H9 (cell line): ENCODE measurements at regions not wholly inside any gene's neighbourhood (a gene's known extent, or its start where the extent isn't known, plus 50 kb on each side); places are given as distances from the start of the nearest gene placed in this dataset.

Source experiments
- DNase-seq: peaks from one replicate; pipeline ENCODE4 v3.0.0-alpha.2; 2017
- H2AFZ ChIP-seq: one replicate; pipeline ENCODE4 v1.6.1; 2013; ENCODE audit warnings: mild to moderate bottlenecking, low read length, control low read depth, moderate library complexity
- H2AK5ac ChIP-seq: 2 replicates; pipeline ENCODE4 v1.6.1; 2013; ENCODE audit warnings: low read length, control low read depth, mixed read lengths; ENCODE audit not compliant: insufficient read length
- H2BK120ac ChIP-seq: one replicate; pipeline ENCODE4 v1.6.1; 2013; ENCODE audit warnings: low read depth, mild to moderate bottlenecking, low read length, control low read depth, inconsistent platforms; ENCODE audit not compliant: poor library complexity, severe bottlenecking
- H2BK12ac ChIP-seq: 2 replicates; pipeline ENCODE4 v1.6.1; 2013; ENCODE audit warnings: low read length, control low read depth, mixed read lengths, low read depth; ENCODE audit not compliant: insufficient read length
- H2BK15ac ChIP-seq: 2 replicates; pipeline ENCODE4 v1.6.1; 2013; ENCODE audit warnings: low read depth, low read length, control low read depth
- H2BK20ac ChIP-seq: one replicate; pipeline ENCODE4 v1.6.1; 2013; ENCODE audit warnings: low read depth, mild to moderate bottlenecking, low read length, control low read depth, inconsistent platforms; ENCODE audit not compliant: poor library complexity, severe bottlenecking
- H2BK5ac ChIP-seq: 2 replicates; pipeline ENCODE4 v1.6.1; 2013; ENCODE audit warnings: low read length, control low read depth, mixed read lengths; ENCODE audit not compliant: insufficient read length
- H3K14ac ChIP-seq: 2 replicates; pipeline ENCODE4 v1.6.1; 2013; ENCODE audit warnings: low read length, control low read depth; ENCODE audit not compliant: insufficient read depth
- H3K18ac ChIP-seq: 2 replicates; pipeline ENCODE4 v1.6.1; 2013; ENCODE audit warnings: low read depth, mild to moderate bottlenecking, mixed read lengths, low read length, control low read depth; ENCODE audit not compliant: insufficient read length
- H3K23ac ChIP-seq: 2 replicates; pipeline ENCODE4 v1.6.1; 2013; ENCODE audit warnings: low read length, control low read depth, mixed read lengths, low read depth; ENCODE audit not compliant: insufficient read length
- H3K23me2 ChIP-seq: 2 replicates; pipeline ENCODE4 v1.6.1; 2013; ENCODE audit warnings: low read depth, mild to moderate bottlenecking, mixed read lengths, low read length, control low read depth; ENCODE audit not compliant: insufficient read length, poor library complexity, severe bottlenecking
- H3K27ac ChIP-seq: 2 replicates; pipeline ENCODE4 v1.5.1; 2013; ENCODE audit warnings: low read length, control low read depth, mixed read lengths, low read depth; ENCODE audit not compliant: insufficient read length
- H3K27me3 ChIP-seq: 2 replicates; pipeline ENCODE4 v1.6.1; 2013; ENCODE audit warnings: low read length, control low read depth, inconsistent platforms; ENCODE audit not compliant: insufficient read depth
- H3K4ac ChIP-seq: 2 replicates; pipeline ENCODE4 v1.6.1; 2013; ENCODE audit warnings: low read depth, mild to moderate bottlenecking, control low read depth, inconsistent platforms, low read length, moderate library complexity
- H3K4me1 ChIP-seq: 2 replicates; pipeline ENCODE4 v1.6.1; 2013; ENCODE audit warnings: low read length, control low read depth, inconsistent platforms; ENCODE audit not compliant: insufficient read depth
- H3K4me2 ChIP-seq: 2 replicates; pipeline ENCODE4 v1.6.1; 2013; ENCODE audit warnings: low read length, control low read depth, mixed read lengths; ENCODE audit not compliant: insufficient read length, insufficient read depth
- H3K56ac ChIP-seq: 2 replicates; pipeline ENCODE4 v1.6.1; 2013; ENCODE audit warnings: low read depth, mild to moderate bottlenecking, mixed read lengths, low read length, control low read depth; ENCODE audit not compliant: insufficient read length
- H3K79me1 ChIP-seq: 2 replicates; pipeline ENCODE4 v1.6.1; 2013; ENCODE audit warnings: low read depth, mild to moderate bottlenecking, moderate library complexity, low read length, control low read depth, inconsistent platforms; ENCODE audit not compliant: insufficient read depth, poor library complexity, severe bottlenecking
- H3K79me2 ChIP-seq: 2 replicates; pipeline ENCODE4 v1.6.1; 2013; ENCODE audit warnings: low read length, control low read depth, inconsistent platforms; ENCODE audit not compliant: insufficient read depth
- H3K9ac ChIP-seq: 2 replicates; pipeline ENCODE4 v1.6.1; 2013; ENCODE audit warnings: low read length, control low read depth, mixed read lengths; ENCODE audit not compliant: insufficient read length; ENCODE audit errors: extremely low read depth
- H3K9me3 ChIP-seq: one replicate; pipeline ENCODE4 v1.6.1; 2013; ENCODE audit warnings: low read depth, low read length, inconsistent platforms; ENCODE audit not compliant: control insufficient read depth
- H3T11ph ChIP-seq: one replicate; pipeline ENCODE4 v1.6.1; 2013; ENCODE audit warnings: mild to moderate bottlenecking, low read length, control low read depth, inconsistent platforms
- H4K20me1 ChIP-seq: one replicate; pipeline ENCODE4 v1.6.1; 2013; ENCODE audit not compliant: control insufficient read depth, insufficient read length, insufficient read depth
- H4K5ac ChIP-seq: 2 replicates; pipeline ENCODE4 v1.6.1; 2013; ENCODE audit warnings: low read depth, mild to moderate bottlenecking, mixed read lengths, low read length, control low read depth; ENCODE audit not compliant: insufficient read length
- H4K8ac ChIP-seq: replicated peaks from 2 replicates; pipeline ENCODE4 v1.6.1; 2013; ENCODE audit warnings: low read length, control low read depth, mixed read lengths, low read depth; ENCODE audit not compliant: insufficient read length
- H4K91ac ChIP-seq: 2 replicates; pipeline ENCODE4 v1.6.1; 2013; ENCODE audit warnings: low read depth, mild to moderate bottlenecking, moderate library complexity, mixed read lengths, low read length, control low read depth; ENCODE audit not compliant: insufficient read length
- H3K27ac Mint-ChIP-seq, 3 experiments: 2 replicates in 2 of 3; 3 replicates in 1 of 3; pipeline ENCODE4 v1.8.0; 2020 to 2021; ENCODE audit warnings: mixed read lengths in 3 of 3, mild to moderate bottlenecking in 1 of 3, moderate library complexity in 1 of 3
- H3K27me3 Mint-ChIP-seq: 2 replicates; pipeline ENCODE4 v1.8.0; 2021; ENCODE audit warnings: low read depth, mild to moderate bottlenecking, moderate library complexity, mixed read lengths
- H3K36me3 Mint-ChIP-seq, 3 experiments: 2 replicates in 2 of 3; 3 replicates in 1 of 3; pipeline ENCODE4 v1.8.0; 2020 to 2021; ENCODE audit warnings: low read depth in 3 of 3, mixed read lengths in 3 of 3; ENCODE audit not compliant: insufficient read depth in 1 of 3
- H3K4me1 Mint-ChIP-seq, 2 experiments: 2 replicates each; pipeline ENCODE4 v1.8.0; 2020; ENCODE audit warnings: mixed read lengths in 2 of 2
- H3K4me3 Mint-ChIP-seq, 2 experiments: 2 replicates in 1 of 2; 3 replicates in 1 of 2; pipeline ENCODE4 v1.8.0; 2020 to 2021; ENCODE audit warnings: mild to moderate bottlenecking in 2 of 2, mixed read lengths in 2 of 2, moderate library complexity in 1 of 2
- H3K9me3 Mint-ChIP-seq, 2 experiments: 2 replicates in 1 of 2; 3 replicates in 1 of 2; pipeline ENCODE4 v1.8.0; 2020; ENCODE audit warnings: mild to moderate bottlenecking in 2 of 2, mixed read lengths in 2 of 2, moderate library complexity in 1 of 2
- WGBS: extraction: QIAGEN DNeasy Blood & Tissue Kit; methylation state at CpG from one replicate; pipeline ENCODE4 v1.1.7; 2013; ENCODE audit warnings: missing lambda C conversion rate, low lambda C conversion rate, mixed read lengths; ENCODE audit not compliant: insufficient read length; ENCODE audit errors: extremely low coverage; 5-methylcytosine and 5-hydroxymethylcytosine counted together
- TF ChIP-seq, protein P1 (sequence below): fragments of 200-600 bp; sonication (generic); conservative IDR thresholded peaks from 3 replicates; pipeline ENCODE4 v1.8.0; 2021; ENCODE audit warnings: antibody characterized with exemption, mild to moderate bottlenecking

DNA sequence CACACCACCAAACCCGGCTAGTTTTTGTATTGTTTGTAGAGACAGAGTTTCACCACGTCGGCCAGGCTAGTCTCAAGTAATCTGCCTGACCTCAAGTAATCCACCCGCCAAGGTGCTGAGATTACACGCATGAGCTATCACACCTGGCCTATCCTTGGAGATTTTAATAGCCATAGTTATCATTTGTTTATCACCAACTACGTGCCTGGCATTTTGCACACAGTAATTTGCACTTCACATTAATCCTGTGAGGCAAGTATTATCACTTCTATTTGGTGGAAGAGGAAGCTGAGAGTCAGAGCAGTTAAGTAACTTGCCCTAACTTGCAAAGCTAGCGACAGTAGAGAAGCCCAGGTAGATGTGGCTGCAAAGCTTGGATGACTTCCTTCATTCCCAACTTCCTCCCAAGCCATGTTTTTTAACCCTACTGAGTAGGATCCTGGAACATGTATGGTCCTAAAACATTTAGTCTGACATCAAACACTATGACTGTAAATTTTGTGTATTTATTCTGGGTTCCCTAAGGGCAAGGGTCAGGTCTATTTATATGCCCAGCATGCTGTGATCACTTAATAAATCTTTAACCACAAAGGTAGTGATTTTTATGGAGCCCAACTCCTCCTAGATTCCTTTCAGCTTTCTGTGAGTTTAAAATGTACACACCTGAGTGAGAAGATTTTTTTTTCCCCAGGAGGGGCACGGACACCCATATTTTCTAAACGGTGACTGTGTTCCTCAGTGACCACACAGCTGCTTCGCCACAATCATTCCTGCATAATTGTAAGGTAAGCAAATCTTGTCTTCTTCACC, 100.2 kb upstream of the RAI14 start:
- no peak overlapping the region for H3T11ph ChIP-seq
- H3K27ac ChIP-seq: no peak overlapping the region
- H3K79me1 ChIP-seq: no peaks in the 10 kb centered on the region
- Mint-ChIP-seq H3K4me3 (no peak overlapping the region), H3K9me3 (no peaks in the 10 kb centered on the region; a peak in 1 of 5 replicates), H3K27me3 (peaks cover 2% of the 10 kb centered on the region; the same call in 1 of the 2 replicates), H3K4me1 (peaks cover 0 to 4% of the 10 kb centered on the region in 2 experiments; a peak in 1 of 4 replicates), H3K27ac (peak overlapping the region in 1 of 3 experiments; percentile 60; a peak in 3 of 7 replicates), H3K36me3 (no peaks in the 10 kb centered on the region; a peak in 1 of 7 replicates)
- H3K23me2 ChIP-seq: no peaks in the 10 kb centered on the region
- no peak overlapping the region for H3K23ac ChIP-seq
- H4K5ac ChIP-seq: no peak overlapping the region
- no peak overlapping the region for H3K9ac ChIP-seq
- H2AK5ac ChIP-seq: no peak overlapping the region
- no peak overlapping the region for H4K8ac ChIP-seq
- no peaks in the 10 kb centered on the region for H4K20me1 ChIP-seq
- TF ChIP-seq, protein P1, sequence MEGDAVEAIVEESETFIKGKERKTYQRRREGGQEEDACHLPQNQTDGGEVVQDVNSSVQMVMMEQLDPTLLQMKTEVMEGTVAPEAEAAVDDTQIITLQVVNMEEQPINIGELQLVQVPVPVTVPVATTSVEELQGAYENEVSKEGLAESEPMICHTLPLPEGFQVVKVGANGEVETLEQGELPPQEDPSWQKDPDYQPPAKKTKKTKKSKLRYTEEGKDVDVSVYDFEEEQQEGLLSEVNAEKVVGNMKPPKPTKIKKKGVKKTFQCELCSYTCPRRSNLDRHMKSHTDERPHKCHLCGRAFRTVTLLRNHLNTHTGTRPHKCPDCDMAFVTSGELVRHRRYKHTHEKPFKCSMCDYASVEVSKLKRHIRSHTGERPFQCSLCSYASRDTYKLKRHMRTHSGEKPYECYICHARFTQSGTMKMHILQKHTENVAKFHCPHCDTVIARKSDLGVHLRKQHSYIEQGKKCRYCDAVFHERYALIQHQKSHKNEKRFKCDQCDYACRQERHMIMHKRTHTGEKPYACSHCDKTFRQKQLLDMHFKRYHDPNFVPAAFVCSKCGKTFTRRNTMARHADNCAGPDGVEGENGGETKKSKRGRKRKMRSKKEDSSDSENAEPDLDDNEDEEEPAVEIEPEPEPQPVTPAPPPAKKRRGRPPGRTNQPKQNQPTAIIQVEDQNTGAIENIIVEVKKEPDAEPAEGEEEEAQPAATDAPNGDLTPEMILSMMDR: no peak
- no CpG with 5 or more reads among the region's 10 CpGs for WGBS
- no peak overlapping the region for H2BK5ac ChIP-seq
- no peak overlapping the region for H3K14ac ChIP-seq
- H3K4me1 ChIP-seq: no peaks in the 10 kb centered on the region
- no peak overlapping the region for H3K4me2 ChIP-seq
- H3K4ac ChIP-seq: no peak overlapping the region
- no peak overlapping the region for H4K91ac ChIP-seq
- H3K9me3 ChIP-seq: no peaks in the 10 kb centered on the region
- H3K18ac ChIP-seq: no peak overlapping the region
- H3K27me3 ChIP-seq: no peaks in the 10 kb centered on the region
- H3K56ac ChIP-seq: no peak overlapping the region
- no peak for DNase-seq
- H3K79me2 ChIP-seq: no peaks in the 10 kb centered on the region
- no peak overlapping the region for H2BK15ac ChIP-seq
- no peak overlapping the region for H2BK120ac ChIP-seq
- H2BK12ac ChIP-seq: no peak overlapping the region
- no peak overlapping the region for H2AFZ ChIP-seq
- no peak overlapping the region for H2BK20ac ChIP-seq
